Esophagus squamous epithelium (tissue), 4 donors: ENCODE measurements at regions not wholly inside any gene's neighbourhood (a gene's known extent, or its start where the extent isn't known, plus 50 kb on each side); places are given as distances from the start of the nearest gene placed in this dataset.

Experiments used
- CTCF ChIP-seq, 6 experiments: fragments of 450-650 bp in 4 of 6; fragments of 200-600 bp in 2 of 6; sonication (generic) in 2 of 6; IDR thresholded peaks; one replicate each; pipeline ENCODE4 v1.5.1; 2016 to 2019; ENCODE audit warnings: antibody characterized with exemption in 6 of 6, mild to moderate bottlenecking in 4 of 6, moderate library complexity in 4 of 6
- POLR2A ChIP-seq, 4 donors: fragments of 450-650 bp; IDR thresholded peaks; one replicate each; pipeline ENCODE4 v1.6.1; 2017; ENCODE audit warnings: antibody characterized with exemption in 4 of 4, mild to moderate bottlenecking in 4 of 4, moderate library complexity in 3 of 4

GRCh38 chr5:142421228-142421617 lies 96.4 kb upstream of the SPRY4 start:
- TF ChIP-seq CTCF (IDR thresholded peaks at IDR 0.05) (no peak), POLR2A (IDR thresholded peaks at IDR 0.05) (no peak)
